Fibroblast of lung (primary cell): ENCODE measurements at regions not wholly inside any gene's neighbourhood (a gene's known extent, or its start where the extent isn't known, plus 50 kb on each side); places are given as distances from the start of the nearest gene placed in this dataset.
A peak's percentile ranks its signal among the peaks of the same experiment; 100 is the strongest.

Experiments
- DNase-seq, 2 donors: peaks; one replicate each; pipeline versions ENCODE4 v3.0.0 to v3.0.0-alpha.2; 2010; ENCODE audit warnings: low read depth in 2 of 2
- H2AFZ ChIP-seq: 2 replicates; pipeline ENCODE4 v1.5.1; 2012; ENCODE audit warnings: low read length, control low read depth, inconsistent platforms
- H3K27ac ChIP-seq: 2 replicates; pipeline ENCODE4 v1.5.1; 2011; ENCODE audit warnings: low read length, control low read depth; ENCODE audit not compliant: insufficient read depth
- H3K27me3 ChIP-seq: 2 replicates; pipeline ENCODE4 v1.5.1; 2011; ENCODE audit warnings: mild to moderate bottlenecking, low read length; ENCODE audit not compliant: control insufficient read depth, insufficient read depth
- H3K36me3 ChIP-seq: 2 replicates; pipeline ENCODE4 v1.5.1; 2011; ENCODE audit warnings: low read length; ENCODE audit not compliant: control insufficient read depth, insufficient read depth
- H3K4me1 ChIP-seq: 2 replicates; pipeline ENCODE4 v1.5.1; 2011; ENCODE audit warnings: low read length; ENCODE audit not compliant: control insufficient read depth, insufficient read depth; ENCODE audit errors: extremely low read depth
- H3K4me2 ChIP-seq: 2 replicates; pipeline ENCODE4 v1.5.1; 2011; ENCODE audit warnings: low read length, control low read depth; ENCODE audit not compliant: insufficient read depth; ENCODE audit errors: extremely low read depth
- H3K4me3 ChIP-seq, 4 experiments: fragments of 200-600 bp in 1 of 4; sonication (generic) in 1 of 4; replicated peaks in 1 of 4; 2 replicates each; pipeline ENCODE4 v1.5.1; 2011 to 2016; ENCODE audit warnings: low read length in 4 of 4, low read depth in 3 of 4, mild to moderate bottlenecking in 3 of 4, control low read depth in 2 of 4, inconsistent platforms in 1 of 4, mixed read lengths in 1 of 4; ENCODE audit not compliant: insufficient read depth in 1 of 4; ENCODE audit errors: control extremely low read depth in 1 of 4
- H3K79me2 ChIP-seq: 2 replicates; pipeline ENCODE4 v1.5.1; 2012; ENCODE audit warnings: mild to moderate bottlenecking, low read length, inconsistent platforms; ENCODE audit not compliant: control insufficient read depth, insufficient read depth
- H3K9ac ChIP-seq: 2 replicates; pipeline ENCODE4 v1.5.1; 2011; ENCODE audit warnings: mild to moderate bottlenecking, low read length, control low read depth; ENCODE audit not compliant: insufficient read depth
- H3K9me3 ChIP-seq: 2 replicates; pipeline ENCODE4 v1.5.1; 2012; ENCODE audit warnings: low read depth, low read length; ENCODE audit not compliant: control insufficient read depth, insufficient read depth
- H4K20me1 ChIP-seq: 2 replicates; pipeline ENCODE4 v1.5.1; 2011; ENCODE audit warnings: low read length; ENCODE audit not compliant: control insufficient read depth, insufficient read depth; ENCODE audit errors: extremely low read depth
- EZH2 ChIP-seq: IDR thresholded peaks from 2 replicates; pipeline ENCODE4 v1.5.1; 2012; ENCODE audit warnings: low read length, control low read depth, mild to moderate bottlenecking; ENCODE audit errors: missing control alignments
- TF ChIP-seq, protein P1 (sequence below), 2 donors: IDR thresholded peaks in 1 of 2; conservative IDR thresholded peaks in 1 of 2; 1 replicate in 1 of 2; 2 replicates in 1 of 2; pipeline ENCODE4 v1.5.1; 2011 to 2012; ENCODE audit warnings: low read length in 2 of 2, control low read depth in 1 of 2, inconsistent platforms in 1 of 2, low read depth in 1 of 2, mild to moderate bottlenecking in 1 of 2

DNA sequence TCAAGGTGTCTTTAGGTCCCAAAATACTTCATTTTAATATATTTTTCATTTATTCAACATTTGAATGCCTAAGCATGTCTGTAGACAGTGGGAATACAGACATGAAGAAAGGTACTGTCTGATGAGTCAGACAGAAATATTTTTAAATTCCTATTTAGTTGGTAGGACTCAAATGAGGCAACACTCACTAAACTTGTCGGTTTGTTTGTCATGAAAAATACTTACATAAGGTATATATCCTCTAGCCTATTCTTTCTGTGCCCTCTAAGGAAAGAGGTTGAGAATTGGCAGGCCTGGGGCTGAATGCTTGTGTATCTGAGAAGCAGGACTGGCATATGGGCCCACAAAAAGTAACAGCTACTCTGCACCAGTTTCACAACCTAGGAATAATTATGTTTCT, 423.6 kb upstream of the MDFIC2 start:
- H3K27ac ChIP-seq, result no peak overlapping the region

DNA sequence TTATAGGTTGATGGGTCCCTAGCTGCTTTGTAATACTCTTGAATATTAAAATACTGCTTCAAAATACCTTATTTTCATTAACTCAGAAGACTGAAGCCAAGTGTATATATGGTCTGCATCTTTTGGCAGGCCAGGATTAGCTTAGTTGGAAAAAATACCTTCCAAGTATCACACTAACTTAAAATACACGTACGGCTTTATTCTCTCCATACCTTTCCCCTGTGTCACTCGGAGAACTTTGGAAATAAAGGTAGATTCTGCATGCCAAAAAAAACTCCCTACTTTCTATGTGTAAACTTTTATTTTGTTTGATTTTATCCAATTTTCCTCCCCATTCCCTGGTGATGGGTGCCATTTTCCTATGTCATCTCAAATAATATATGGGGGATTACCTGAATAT, 422.3 kb upstream of the MDFIC2 start:
- TF ChIP-seq, protein P1, sequence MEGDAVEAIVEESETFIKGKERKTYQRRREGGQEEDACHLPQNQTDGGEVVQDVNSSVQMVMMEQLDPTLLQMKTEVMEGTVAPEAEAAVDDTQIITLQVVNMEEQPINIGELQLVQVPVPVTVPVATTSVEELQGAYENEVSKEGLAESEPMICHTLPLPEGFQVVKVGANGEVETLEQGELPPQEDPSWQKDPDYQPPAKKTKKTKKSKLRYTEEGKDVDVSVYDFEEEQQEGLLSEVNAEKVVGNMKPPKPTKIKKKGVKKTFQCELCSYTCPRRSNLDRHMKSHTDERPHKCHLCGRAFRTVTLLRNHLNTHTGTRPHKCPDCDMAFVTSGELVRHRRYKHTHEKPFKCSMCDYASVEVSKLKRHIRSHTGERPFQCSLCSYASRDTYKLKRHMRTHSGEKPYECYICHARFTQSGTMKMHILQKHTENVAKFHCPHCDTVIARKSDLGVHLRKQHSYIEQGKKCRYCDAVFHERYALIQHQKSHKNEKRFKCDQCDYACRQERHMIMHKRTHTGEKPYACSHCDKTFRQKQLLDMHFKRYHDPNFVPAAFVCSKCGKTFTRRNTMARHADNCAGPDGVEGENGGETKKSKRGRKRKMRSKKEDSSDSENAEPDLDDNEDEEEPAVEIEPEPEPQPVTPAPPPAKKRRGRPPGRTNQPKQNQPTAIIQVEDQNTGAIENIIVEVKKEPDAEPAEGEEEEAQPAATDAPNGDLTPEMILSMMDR (conservative IDR thresholded peaks at IDR 0.05 in 1 of 2, IDR thresholded peaks at IDR 0.05 in 1 of 2; ENCODE audit: low read depth in 1 of 2, low read length in 2 of 2), result no peak
- no peak for TF ChIP-seq EZH2
- H4K20me1 ChIP-seq, result no peaks in the 10 kb centered on the region
- no peak overlapping the region for H3K4me2 ChIP-seq
- no peaks in the 10 kb centered on the region for H3K79me2 ChIP-seq
- H3K4me1 ChIP-seq, result no peaks in the 10 kb centered on the region
- H3K9ac ChIP-seq, result no peak overlapping the region
- no peaks in the 10 kb centered on the region for H3K36me3 ChIP-seq
- no peak overlapping the region for H2AFZ ChIP-seq
- no peaks in the 10 kb centered on the region for H3K9me3 ChIP-seq
- DNase-seq, result no peak
- H3K27ac ChIP-seq, result no peak overlapping the region
- no peaks in the 10 kb centered on the region for H3K27me3 ChIP-seq
- no peak overlapping the region for H3K4me3 ChIP-seq

More for the DNA sequence above, 423.6 kb upstream of the MDFIC2 start:
- Histone ChIP-seq H4K20me1 (no peaks in the 10 kb centered on the region), H3K36me3 (no peaks in the 10 kb centered on the region), H2AFZ (no peak overlapping the region), H3K4me1 (no peaks in the 10 kb centered on the region), H3K79me2 (no peaks in the 10 kb centered on the region), H3K4me2 (no peak overlapping the region), H3K9ac (no peak overlapping the region), H3K9me3 (no peaks in the 10 kb centered on the region), H3K27me3 (no peaks in the 10 kb centered on the region), H3K4me3 (no peak overlapping the region)
- TF ChIP-seq, protein P1 (conservative IDR thresholded peaks at IDR 0.05 in 1 of 2, IDR thresholded peaks at IDR 0.05 in 1 of 2; ENCODE audit: low read depth in 1 of 2, low read length in 2 of 2), result no peak
- no peak for TF ChIP-seq EZH2
- DNase-seq, result peak in 1 of 2 donors; percentile 72

DNA sequence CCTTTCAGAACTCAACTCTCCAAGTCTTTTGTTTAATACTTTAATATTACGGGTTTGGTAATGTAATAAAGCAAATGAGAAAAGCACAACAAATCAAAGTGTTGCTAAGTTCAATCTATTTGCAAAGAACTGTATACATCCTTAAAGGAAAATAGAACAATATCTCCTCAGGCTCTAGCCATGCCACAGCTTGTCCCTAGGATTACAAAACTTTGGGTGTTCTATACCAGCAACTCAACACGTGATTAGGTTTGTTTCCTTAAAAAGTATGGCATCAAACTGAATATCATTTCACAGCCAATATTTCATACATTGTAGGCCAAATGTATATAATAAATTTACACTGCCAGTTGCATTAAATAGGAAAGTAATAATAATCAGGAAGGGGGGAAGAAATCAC, 418.6 kb upstream of the MDFIC2 start:
- Histone ChIP-seq H3K27me3 (no peaks in the 10 kb centered on the region), H2AFZ (no peak overlapping the region), H3K9ac (no peak overlapping the region), H3K79me2 (no peaks in the 10 kb centered on the region), H3K4me1 (no peaks in the 10 kb centered on the region), H3K9me3 (no peaks in the 10 kb centered on the region), H3K27ac (no peak overlapping the region), H4K20me1 (no peaks in the 10 kb centered on the region), H3K36me3 (no peaks in the 10 kb centered on the region), H3K4me3 (no peak overlapping the region), H3K4me2 (no peak overlapping the region)
- no peak for DNase-seq
- TF ChIP-seq, protein P1 (conservative IDR thresholded peaks at IDR 0.05 in 1 of 2, IDR thresholded peaks at IDR 0.05 in 1 of 2; ENCODE audit: low read depth in 1 of 2, low read length in 2 of 2), result no peak
- no peak for TF ChIP-seq EZH2
